Type B pancreatic cell (in vitro differentiated cells): ENCODE measurements at regions not wholly inside any gene's neighbourhood (a gene's known extent, or its start where the extent isn't known, plus 50 kb on each side); places are given as distances from the start of the nearest gene placed in this dataset.
"Not testable (repeated sequence)": the region's sequence is repeated elsewhere in the genome, so short reads cannot be mapped to it uniquely, and the experiment has no call there.

Experiments used
- DNase-seq: peaks from one replicate; pipeline ENCODE4 v3.0.0; 2021; ENCODE audit warnings: mixed read lengths; ENCODE audit not compliant: unreplicated experiment; ENCODE audit errors: extremely low spot score
- H3K27ac Mint-ChIP-seq: 2 replicates; pipeline ENCODE4 v1.8.0; 2021; ENCODE audit warnings: mild to moderate bottlenecking, mixed read lengths
- H3K27me3 Mint-ChIP-seq: 2 replicates; pipeline ENCODE4 v1.8.0; 2021; ENCODE audit warnings: mixed read lengths
- H3K36me3 Mint-ChIP-seq: 2 replicates; pipeline ENCODE4 v1.8.0; 2021; ENCODE audit warnings: mixed read lengths
- H3K4me1 Mint-ChIP-seq: one replicate; pipeline ENCODE4 v1.8.0; 2021; ENCODE audit warnings: mixed read lengths; ENCODE audit not compliant: unreplicated experiment
- H3K4me3 Mint-ChIP-seq: 2 replicates; pipeline ENCODE4 v1.8.0; 2021; ENCODE audit warnings: mild to moderate bottlenecking, mixed read lengths
- H3K9me3 Mint-ChIP-seq: 2 replicates; pipeline ENCODE4 v1.8.0; 2021; ENCODE audit warnings: mixed read lengths
- TF ChIP-seq, protein P1 (sequence below): fragments of 200-600 bp; sonication (generic); conservative IDR thresholded peaks from 2 replicates; pipeline ENCODE4 v1.5.0; 2021; ENCODE audit warnings: antibody characterized with exemption, mild to moderate bottlenecking

DNA sequence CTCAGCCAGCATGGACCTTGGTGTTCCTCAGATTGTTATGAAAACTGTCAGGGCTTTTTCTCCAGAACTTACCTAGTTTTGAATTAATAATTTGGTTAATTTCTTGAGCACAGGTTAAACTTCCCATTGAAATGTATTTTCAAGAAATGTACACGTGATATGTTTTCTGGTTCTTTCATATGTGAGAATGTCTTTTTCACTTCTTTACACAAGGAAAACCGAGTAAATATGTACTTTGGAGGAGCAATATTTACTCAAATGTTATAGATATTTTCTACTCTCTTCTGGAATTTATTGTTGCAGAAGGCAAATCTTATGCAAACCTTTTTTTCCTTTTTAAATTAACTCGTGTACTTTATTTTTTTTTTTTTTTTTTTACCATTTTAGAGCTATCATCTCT is 134.3 kb downstream of the AHR start:
- peaks cover 5% of the 10 kb centered on the region for H3K9me3 Mint-ChIP-seq
- H3K4me3 Mint-ChIP-seq: no peak overlapping the region
- no peak overlapping the region for H3K27ac Mint-ChIP-seq
- H3K27me3 Mint-ChIP-seq: no peaks in the 10 kb centered on the region
- no peaks in the 10 kb centered on the region for H3K36me3 Mint-ChIP-seq
- peaks cover 10% of the 10 kb centered on the region for H3K4me1 Mint-ChIP-seq
- TF ChIP-seq, protein P1, sequence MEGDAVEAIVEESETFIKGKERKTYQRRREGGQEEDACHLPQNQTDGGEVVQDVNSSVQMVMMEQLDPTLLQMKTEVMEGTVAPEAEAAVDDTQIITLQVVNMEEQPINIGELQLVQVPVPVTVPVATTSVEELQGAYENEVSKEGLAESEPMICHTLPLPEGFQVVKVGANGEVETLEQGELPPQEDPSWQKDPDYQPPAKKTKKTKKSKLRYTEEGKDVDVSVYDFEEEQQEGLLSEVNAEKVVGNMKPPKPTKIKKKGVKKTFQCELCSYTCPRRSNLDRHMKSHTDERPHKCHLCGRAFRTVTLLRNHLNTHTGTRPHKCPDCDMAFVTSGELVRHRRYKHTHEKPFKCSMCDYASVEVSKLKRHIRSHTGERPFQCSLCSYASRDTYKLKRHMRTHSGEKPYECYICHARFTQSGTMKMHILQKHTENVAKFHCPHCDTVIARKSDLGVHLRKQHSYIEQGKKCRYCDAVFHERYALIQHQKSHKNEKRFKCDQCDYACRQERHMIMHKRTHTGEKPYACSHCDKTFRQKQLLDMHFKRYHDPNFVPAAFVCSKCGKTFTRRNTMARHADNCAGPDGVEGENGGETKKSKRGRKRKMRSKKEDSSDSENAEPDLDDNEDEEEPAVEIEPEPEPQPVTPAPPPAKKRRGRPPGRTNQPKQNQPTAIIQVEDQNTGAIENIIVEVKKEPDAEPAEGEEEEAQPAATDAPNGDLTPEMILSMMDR: no peak
- DNase-seq: no peak

DNA sequence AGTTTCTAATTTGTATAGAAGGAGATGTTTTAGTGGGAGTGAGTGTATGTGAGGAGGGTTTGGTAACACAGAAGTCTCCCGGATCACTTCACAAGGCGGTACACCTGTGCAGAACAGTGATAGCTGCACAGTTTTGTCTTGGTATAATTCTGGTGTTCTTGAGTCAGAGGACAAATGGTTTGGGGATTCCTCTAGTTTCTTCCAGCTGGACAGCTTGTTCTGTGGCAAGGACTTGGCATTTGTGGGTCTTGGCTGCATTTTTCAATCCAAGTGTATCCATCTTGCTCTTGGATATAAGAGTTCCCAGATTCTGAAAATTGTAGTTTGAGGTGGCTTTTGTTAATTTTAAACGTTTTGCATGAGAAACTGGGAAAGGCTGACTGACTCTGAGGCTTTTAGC is 135.7 kb downstream of the AHR start:
- Mint-ChIP-seq H3K4me1 (peaks cover 15% of the 10 kb centered on the region), H3K4me3 (no peak overlapping the region), H3K9me3 (no peaks in the 10 kb centered on the region), H3K27ac (no peak overlapping the region), H3K27me3 (peaks cover 3% of the 10 kb centered on the region), H3K36me3 (no peaks in the 10 kb centered on the region)
- DNase-seq: no peak
- TF ChIP-seq, protein P1: no peak

DNA sequence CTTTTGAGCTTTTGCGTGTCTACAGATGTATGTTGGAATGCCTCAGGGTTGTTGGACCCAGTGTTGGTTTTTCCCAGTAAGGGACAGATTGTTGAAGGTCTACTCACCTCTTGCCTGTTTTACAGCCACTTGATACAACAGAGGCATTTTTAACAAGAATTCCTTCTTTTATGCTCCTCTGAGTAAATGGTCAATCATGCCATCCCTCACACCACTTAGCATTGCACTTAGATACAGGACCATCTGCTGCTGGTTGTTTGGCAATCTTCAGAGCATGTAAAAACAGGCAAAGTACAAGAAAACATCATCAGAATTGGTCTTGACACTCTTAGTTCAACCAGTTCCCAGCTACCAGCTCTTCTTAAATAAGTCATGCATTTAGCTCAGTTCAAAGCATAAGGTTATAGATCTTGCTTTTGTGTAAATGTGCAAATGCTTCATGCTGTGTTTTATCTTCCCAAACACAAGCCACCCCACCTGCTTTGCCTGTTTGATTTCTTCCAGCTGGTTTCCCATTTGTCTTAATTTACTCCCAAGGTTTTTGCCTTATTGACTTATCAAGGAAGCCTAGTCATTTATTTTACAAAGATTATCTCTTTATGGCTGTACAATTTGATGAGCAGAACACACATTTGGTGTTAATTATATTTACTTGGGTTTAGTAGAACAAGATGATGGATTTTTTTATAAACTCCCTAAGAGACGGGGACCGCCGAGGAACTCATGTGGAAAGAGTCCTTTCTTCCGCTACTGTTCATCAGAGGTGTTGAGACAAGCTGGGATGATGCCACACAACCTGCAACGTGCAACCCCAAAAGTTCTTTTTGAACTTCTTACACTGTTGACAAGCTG is 136.6 kb downstream of the AHR start:
- Mint-ChIP-seq H3K4me1 (peaks cover 15% of the 10 kb centered on the region), H3K4me3 (no peak overlapping the region), H3K36me3 (no peaks in the 10 kb centered on the region), H3K27ac (no peak overlapping the region), H3K27me3 (peaks cover 3% of the 10 kb centered on the region), H3K9me3 (no peaks in the 10 kb centered on the region)
- no peak for DNase-seq
- TF ChIP-seq, protein P1: no peak

GRCh38 chr7:17436126-17436525 is 137.7 kb downstream of the AHR start:
- no peak overlapping the region for H3K4me3 Mint-ChIP-seq
- H3K36me3 Mint-ChIP-seq: no peaks in the 10 kb centered on the region
- peaks cover 15% of the 10 kb centered on the region for H3K4me1 Mint-ChIP-seq
- no peak for DNase-seq
- peaks cover 3% of the 10 kb centered on the region for H3K27me3 Mint-ChIP-seq
- H3K27ac Mint-ChIP-seq: no peak overlapping the region
- TF ChIP-seq, protein P1: no peak
- peaks cover 6% of the 10 kb centered on the region for H3K9me3 Mint-ChIP-seq

DNA sequence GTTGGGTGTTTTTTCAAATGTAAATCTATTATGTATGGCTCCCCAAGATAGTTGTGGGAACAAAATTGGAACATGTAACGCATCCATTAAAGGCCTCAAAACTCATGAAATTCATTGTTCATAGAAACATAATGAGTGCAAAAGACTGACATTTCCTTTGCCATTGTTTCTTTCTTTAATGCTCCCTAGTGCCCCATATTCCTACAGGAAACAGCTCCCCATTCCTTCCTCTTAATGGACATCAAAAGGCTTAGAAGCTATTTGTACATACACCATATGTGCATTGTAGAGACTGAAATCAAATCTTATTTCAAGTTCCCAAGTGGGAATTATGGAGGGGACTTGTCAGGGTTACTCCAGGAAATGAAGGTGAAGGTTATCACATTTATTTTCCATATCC is 139.1 kb downstream of the AHR start:
- H3K27me3 Mint-ChIP-seq: peaks cover 3% of the 10 kb centered on the region

GRCh38 chr7:17440025-17440784 is 141.8 kb downstream of the AHR start:
- not testable (repeated sequence) for H3K36me3 Mint-ChIP-seq, H3K27ac Mint-ChIP-seq, DNase-seq, H3K9me3 Mint-ChIP-seq, H3K27me3 Mint-ChIP-seq, H3K4me3 Mint-ChIP-seq
- peaks cover 15% of the 10 kb centered on the region for H3K4me1 Mint-ChIP-seq

More for the DNA sequence above, 139.1 kb downstream of the AHR start:
- H3K9me3 Mint-ChIP-seq: peaks cover 6% of the 10 kb centered on the region
- H3K4me1 Mint-ChIP-seq: peaks cover 15% of the 10 kb centered on the region
- H3K36me3 Mint-ChIP-seq: no peaks in the 10 kb centered on the region
- no peak for DNase-seq
- no peak overlapping the region for H3K4me3 Mint-ChIP-seq
- no peak overlapping the region for H3K27ac Mint-ChIP-seq
- TF ChIP-seq, protein P1: no peak
